ENCODE measurements at regions not wholly inside any gene's neighbourhood (a gene's known extent, or its start where the extent isn't known, plus 50 kb on each side); places are given as distances from the start of the nearest gene placed in this dataset.
A peak's percentile ranks its signal among the peaks of the same experiment; 100 is the strongest.

DNA sequence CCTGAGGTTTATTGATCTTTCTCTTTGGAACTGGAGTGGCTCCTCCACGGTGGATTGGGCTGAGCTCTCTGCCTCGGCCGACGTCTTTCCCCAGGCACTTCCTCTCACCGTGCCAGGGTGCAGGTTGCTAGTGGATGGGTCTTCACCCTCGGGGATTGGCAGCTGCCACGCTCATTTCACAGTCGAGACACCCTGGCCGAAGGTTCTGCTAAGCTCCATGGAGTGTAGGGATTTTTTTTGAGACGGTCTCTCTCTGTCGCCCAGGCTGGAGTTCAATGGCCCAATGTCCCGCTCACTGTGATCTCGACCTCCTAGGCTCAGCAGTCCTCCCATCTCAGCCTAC lies 280.8 kb downstream of the SEC14L1 start:
- no peak for DNase-seq

DNA sequence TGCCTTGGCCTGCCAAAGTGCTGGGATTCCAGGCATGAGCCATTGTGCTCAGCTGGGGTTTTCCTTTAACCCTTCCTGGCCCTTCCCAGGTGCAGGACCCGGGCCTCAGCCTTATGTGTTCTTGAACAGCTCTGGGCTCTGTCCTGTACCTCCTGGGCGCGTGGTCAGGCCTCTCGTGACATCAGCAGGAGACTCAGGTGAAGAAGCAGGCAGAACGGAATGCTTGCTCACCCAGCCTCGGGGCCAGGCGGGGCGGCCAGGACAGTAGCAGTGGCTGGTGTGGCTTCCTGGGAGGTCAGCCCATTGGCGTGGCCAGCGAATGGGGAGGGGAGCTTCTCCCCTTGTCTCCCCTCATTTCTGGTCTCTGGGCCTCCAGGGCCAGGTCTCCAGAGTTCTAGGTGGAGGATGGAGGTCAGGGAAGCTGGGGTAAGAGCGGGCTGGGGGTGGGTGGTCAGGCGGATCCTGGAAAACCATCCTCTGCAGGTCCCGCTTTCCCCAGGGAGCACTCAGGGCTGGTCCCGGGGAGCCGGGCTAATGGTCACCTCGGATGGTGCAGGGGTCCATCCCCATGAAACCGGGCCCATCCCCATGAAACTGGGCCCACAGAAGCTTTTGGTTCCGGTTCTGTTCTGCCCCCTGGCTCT lies 281.5 kb downstream of the SEC14L1 start:
- no peak for DNase-seq

DNA sequence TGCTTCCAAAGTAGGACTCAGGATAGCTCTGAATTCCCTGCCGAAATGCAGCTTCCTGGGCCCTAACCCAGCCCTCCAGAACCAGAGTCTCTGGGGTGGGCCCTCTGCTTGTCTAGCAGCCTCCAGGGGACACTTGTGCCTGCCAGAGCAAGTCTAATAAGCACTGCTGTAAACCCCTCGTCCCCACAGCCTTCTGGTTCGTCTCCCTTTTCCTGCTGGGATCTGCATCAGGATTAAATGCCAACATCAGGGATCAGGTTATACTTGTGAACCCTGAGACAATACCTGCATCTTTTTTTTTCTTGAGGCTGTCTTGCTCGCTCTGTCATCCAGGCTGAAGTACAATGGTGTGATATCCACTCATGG lies 282.0 kb downstream of the SEC14L1 start:
- DNase-seq, result no peak

DNA sequence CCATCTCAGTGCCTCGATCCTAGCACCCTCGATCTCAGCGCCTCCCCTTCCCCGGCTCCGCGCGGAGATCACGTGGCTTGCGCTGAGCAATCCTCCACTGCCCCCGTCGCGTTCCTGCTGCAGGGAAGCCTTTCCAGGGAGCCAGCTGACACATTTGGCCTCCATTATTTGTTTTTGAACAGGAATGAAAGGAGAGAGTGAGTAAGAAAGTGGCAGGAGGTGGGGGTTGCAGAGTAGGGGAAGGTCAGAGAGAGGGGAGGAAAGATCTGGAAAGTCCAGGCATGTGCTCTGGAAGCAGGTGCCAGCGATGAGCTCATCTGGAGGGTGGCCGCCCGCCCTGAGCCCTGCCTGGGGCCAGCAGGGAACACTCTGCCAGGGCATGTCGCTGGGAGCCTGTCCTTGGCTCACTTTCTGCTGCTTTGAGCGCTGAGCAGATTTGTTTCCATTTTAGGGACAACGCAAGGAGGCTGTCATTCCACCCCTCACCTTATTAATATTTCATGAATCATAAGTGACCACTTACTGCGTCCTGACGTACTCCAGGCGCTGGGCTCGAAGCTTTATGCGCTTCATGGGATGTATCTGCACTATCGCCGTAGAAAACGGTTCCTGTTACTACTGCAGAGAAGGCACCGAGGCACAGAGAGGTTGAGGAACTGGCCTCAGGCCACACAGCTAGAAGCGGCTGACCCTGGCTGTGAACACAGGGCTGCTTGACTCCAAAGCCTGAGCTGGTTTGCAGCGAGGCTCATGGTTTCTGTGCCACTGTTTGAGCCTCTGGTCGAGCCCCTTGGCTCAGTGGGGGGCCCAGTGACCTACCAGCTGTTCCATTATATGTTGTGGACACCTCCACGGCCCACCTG lies 283.1 kb downstream of the SEC14L1 start:
- no peak for DNase-seq

DNA sequence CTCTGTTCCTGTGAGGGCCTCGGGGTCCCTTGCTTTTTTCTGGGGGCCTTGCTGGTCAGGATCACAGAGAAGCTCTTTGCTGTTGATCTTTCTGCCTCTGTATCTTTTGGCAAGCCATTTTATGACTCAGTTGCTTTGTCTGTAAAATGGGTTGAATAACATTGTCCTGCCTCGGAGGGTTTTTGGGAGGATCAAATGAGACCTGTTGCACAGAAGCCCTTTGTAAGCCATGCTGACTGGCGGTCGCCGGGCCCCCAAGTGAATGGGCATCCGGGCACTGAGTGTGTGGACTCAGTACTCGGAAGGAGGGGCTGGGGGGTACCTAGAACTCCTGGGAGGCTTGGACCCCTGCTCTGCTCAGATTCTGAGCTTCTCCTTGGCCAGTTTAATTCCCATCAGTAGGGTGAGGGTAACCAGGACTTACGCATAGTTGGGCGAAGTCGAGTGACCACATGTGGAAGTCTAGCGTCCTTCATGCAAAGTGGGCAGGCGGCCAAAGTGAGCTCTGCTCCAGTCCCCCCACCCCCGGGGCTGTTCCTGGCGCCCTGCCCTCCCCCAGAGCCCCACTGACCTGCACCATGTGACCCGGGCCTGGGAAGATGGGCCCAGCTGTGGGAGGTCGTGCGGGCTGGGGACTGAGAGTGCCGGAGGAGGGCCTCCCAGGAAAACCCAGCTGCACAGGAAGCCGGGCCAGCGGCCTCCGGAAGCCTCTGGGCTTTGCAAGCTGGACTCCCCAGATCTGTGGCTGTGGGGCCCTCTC lies 284.0 kb downstream of the SEC14L1 start:
- peak; percentile 57 to 85 for DNase-seq

DNA sequence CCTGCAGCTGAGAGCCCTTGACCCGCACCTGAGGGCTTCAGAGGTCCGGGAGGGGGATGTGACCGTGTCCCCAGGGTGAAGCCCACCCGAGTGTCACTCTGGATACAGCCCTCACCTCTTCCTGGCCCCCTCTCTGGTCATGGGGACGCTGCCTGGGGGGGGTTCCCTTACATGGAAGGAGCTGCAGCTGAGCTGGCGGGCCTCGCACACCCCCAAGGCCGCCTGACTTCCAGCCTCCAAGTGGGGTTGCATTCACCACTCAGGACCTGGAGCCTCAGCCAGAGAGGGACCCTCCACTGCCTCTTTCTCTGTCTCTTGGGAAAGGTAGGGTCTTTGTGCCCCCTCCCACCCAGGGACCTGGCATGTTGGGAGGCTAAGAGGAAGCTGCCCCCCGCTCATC lies 284.6 kb downstream of the SEC14L1 start:
- no peak for DNase-seq

DNA sequence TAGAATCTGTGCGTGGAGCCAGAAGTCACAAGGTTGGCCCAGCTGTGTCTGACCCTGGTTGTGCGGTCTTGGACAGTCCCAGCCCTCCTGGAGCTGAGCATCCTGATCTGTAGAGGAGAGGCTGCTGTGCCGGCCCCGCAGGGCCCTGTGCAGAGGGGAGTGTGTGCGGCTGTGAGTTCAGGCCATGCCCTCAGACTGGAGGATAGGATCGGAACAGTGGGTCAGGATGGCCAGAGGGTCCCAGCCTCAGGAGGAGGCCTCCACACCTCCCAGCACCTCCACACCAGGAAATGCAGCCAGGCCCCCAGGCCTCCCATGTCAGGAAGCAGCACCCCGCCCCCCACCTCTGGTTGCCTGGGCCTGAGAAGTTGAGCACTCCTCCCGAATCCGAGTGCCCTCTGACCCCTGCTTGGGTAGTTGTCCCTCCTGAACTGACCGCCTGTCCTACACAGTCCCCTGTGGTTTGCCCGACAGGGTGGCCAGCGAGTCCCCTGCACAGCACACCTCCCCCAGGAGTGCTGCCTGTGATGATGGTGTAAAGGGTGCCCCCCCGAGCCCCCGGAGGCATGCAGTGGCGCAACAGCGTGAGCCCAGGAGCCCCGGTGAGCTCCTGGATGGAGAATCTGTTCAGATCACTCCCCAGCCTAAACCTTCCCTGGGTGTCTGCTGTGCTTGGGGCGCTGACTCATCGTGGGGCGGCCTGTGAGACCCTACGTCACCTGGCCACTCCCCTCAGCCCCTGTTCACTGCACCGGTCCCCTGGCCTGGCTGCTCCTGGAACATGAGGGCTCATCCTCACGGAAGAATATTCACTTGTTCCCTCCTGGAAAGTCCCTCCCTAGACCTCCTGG lies 285.2 kb downstream of the SEC14L1 start:
- no peak for DNase-seq

DNA sequence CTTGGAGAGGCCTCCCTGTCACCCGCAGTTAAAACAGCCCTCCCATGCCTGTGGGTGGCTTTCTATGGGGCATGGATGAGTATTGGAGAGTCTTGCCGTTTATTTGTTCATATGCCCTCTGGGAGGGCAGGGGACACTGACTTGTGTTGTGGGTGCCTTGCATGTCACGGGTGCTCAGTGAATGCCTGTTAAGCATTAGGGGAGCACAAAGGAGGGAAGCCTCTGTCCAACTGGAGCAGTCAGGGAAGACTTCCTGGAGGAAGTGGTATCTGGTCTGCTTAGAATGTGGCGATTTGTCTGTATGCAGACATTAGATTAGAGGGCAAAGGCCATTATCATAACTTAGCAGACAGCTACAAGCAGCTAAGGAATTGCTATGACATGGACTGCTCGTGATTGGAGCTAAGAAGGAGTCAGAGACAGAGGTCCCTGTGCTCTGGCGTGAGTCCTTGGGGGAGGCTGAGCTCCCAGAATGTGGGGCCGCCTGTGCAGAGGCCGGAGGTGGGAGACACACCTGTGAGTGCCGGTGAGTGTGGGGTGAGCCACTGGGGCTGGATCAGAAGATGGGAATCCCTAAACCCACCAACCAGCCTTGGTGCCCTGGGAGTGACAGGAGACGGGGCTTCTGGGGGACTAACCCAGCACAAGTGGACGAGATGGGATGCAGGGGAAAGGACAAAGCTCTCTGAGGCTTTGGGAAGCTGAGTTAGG lies 286.1 kb downstream of the SEC14L1 start:
- no peak for DNase-seq

DNA sequence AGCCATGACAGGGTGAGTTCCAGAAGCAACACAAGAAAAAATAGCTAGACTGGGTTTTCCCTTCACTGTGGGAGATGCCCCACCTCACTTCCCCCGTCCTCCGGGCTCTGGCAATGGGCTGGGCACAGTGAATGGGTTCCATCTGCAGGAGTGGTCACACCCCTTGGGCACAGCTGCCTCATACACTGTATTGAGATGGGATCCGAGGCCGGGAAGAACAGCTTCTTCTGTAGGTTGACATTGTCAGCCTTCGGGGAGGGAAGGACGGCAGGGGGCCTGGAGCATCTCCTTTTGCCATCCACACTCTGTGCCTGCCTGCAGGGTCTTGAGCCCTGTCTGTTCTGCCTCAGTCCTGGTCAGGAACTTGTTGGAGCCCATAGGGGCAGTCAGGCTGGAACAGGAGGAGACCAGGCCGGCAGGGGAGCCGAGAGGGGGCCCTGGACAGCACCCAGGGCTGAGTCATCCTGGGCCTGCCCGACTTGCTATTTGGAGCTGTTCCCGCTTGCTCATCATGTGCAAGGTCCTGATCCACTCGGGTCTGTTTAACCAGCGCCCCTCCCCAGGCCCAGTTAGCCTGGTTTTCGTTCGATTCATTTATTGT lies 286.7 kb downstream of the SEC14L1 start:
- peak; percentile 54 to 63 for DNase-seq

DNA sequence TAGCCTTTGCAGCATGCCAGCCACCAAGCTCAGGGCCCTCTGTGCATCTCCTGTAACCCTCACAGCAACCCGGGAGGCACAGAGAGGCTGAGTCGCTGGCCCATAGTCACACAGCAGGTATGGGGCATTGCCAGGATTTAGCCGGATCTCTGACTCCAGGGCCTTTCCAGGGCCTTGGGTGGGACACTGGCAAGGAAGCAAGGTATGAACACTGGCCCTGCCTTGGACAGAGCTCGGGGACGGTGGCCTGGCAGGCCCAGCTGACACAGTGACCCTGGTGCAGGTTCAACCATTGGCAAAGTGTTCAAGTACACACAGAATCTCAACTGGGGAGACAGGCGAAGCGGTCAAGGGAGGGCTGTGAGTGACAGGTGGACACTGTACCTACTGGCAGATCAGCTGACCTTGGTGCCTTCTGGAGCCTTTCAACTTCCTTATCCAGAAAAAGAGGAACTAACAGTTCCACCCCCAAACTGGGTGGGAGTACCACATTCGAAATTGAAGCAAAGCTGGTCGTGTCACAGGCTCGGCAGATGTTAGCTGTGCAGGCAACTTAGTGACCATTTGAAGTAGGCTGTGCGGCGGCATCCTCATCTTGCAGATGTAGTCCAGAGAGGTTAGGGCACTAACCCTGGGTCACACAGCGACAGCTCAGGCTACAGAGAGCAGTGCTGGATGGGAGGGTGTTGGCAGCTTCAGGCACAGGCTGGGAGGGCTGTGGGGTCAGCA lies 287.4 kb downstream of the SEC14L1 start:
- DNase-seq, result peak; percentile 78 to 89

DNA sequence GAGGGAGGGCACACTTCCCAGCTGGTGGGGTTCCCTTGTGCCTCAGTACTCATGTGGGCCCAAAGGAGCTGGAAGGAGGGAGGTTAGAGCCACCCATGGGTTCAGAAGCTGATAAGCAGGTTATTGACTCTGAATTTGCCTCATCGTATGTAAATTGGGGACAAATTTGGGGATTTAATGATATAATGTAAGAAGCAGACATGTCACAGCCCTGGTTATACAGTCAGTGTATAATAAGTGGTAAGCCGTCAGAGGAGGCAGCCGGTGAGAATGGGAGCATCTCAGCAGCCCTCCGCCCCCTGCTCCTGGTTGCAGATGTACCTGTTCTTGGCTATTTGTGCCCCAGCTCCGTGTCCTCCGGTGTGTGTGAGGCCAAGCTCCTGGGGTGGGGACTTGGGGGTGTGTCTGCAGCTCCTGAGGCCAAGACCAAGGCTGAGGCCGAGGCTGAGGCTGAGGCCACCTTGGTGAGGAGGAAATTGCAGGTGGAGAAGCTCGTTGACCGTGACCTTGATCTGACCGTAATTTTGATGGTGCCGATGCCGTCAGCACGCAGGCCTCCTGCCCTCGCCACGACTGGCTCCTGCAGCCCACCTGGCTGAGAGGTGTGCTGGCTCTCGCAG lies 288.1 kb downstream of the SEC14L1 start:
- no peak for DNase-seq

DNA sequence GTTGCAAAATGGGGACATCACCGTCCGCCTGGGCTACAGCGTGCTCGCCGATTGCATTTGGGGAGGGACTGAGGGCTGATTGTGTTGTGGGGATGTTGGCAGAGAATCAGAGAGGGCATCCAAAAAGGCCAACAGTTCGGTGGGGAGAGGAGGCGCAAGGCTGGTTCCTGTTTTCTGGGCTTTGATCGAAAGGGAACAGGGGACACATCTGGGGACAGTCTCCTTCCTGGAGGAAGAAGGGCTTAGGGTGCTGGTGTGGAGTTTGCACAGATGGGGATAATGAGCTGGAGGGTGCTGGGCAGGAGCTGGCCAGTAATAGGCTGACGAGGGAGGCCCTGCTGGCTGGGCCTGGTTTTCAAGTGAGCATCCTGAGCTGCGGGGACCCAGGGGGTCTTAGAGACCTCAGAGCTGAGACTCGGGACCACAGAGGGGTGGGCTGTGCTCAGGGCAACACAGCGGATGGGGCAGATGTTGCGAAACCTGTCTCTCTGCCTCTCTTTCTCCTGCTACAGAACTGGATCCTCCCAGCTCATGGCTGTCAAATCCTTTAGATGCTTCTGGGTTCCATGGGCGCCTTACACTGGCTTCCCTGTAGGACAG lies 288.7 kb downstream of the SEC14L1 start:
- DNase-seq, result no peak

DNA sequence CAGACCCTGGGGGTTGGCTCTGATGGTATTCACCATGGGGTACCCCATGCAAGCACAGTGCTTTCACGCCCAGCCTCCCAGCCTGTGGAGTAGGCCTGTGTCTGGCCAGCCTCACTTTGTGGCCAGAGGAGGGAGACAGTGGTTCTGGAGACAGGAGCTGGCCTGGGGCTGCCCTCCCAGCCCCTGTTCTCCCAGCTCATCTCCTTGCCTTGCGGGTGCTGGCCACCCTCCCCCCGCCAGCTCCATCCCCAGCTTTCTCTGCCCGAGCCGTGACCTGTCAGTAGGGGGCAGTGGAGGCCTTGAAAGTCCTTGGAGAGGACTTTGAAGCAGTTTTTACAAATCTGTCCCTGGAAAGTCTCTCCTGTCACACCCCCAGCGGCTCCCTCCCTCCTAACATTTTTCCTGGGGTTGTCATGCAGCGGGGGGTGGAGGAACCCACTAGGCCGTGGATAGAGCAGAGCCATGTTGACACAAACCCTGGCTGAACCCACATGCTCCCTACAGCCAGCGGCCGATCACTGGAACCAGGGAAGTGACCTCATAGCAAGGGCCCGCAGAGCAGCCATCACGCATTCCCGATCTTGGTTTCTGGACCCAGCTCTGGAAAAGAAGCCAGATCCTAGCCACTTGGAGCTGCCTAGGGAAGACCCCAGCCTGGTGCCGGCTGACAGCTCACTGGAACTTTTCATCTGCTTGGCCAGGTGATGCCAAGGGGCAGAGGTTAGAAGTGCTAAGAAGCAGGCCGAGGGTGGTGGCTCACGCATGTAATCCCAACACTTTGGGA lies 289.4 kb downstream of the SEC14L1 start:
- peak; percentile 52 to 86 for DNase-seq

DNA sequence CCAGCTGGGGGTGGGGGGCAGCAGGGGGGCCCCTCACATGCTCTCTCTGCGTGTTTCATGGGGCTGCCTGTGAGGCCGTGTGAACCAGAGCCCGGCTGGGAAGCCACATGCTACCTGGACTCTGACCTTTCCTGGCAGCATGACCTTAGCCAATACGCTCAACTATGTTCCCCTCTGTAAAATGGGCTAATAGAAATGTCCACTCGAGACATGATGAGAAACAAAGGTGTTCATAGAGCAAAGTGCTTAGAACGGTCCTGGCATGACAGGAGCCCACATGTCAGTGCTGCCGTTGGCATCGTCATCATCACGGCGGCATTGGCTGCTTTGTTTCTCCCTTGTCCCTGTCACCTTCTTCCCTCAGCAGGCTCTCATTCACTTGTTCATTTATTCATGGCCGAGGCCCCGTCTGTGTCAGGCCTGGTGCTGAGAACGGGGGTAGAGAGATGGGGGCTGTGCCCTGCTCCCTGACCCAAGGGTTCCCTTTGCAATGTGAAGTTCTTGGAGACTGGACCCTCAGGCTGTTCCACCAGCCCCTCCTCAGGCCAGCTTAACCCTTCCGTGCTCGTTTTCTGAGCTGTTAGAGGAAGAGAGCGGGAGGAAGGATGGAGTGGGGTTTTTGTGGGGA lies 291.4 kb downstream of the SEC14L1 start:
- no peak for DNase-seq

DNA sequence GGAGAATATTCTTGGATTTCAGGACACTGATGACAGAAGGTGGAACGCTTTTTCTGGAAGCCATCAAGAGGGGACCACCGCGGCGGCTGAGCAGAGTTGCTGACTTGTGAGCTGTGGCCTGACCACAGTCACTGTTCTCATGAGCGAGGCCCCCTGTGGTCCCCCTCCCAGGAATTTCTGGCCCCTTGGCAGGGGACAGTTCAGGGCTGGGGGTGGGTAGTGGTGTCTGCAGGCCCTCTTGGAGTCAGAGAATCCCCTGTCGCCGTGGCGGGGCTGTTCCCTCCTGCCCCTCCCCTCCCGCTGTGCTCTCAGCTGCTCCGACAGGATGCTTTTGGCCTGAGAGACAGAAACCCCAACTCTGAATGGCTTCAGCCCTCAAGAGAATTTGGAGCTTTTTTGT lies 292.0 kb downstream of the SEC14L1 start:
- DNase-seq, result no peak

DNA sequence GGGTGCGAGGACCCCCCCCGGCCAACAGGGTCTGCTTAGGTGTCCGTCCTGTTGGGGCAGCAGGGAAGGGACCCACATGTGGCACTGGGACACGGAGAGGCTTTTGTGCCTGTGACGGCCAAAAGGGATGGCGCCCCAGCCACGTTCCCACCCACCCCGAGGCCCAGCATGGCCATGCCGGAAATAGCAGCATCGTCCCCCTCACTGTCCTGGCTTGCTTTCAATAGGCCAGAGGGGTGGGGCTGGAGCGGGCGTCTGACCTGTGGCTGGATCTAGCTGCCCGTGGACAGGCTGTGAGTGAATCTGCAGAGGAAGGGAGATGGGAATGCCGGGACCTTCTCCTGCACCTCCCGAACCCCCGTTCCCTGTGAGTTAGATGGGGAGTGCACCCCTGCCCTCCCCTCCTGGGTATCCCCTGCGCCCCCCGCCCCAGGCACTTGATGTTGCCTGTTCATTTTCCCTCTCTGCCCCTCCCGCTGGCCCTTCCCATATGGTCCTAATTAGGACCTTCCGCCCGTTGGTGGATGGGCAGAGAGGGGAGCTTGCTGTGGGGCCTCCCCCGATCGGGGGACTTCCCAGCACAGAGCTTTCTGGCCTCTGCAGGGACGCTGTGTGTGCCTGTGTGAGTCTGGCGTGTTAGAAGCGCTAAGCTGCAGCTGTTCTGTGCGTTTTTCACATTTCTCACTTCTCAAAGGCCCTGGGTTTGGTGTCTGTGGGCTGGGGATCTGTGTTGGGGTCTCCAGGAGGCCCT lies 292.8 kb downstream of the SEC14L1 start:
- no peak for DNase-seq

DNA sequence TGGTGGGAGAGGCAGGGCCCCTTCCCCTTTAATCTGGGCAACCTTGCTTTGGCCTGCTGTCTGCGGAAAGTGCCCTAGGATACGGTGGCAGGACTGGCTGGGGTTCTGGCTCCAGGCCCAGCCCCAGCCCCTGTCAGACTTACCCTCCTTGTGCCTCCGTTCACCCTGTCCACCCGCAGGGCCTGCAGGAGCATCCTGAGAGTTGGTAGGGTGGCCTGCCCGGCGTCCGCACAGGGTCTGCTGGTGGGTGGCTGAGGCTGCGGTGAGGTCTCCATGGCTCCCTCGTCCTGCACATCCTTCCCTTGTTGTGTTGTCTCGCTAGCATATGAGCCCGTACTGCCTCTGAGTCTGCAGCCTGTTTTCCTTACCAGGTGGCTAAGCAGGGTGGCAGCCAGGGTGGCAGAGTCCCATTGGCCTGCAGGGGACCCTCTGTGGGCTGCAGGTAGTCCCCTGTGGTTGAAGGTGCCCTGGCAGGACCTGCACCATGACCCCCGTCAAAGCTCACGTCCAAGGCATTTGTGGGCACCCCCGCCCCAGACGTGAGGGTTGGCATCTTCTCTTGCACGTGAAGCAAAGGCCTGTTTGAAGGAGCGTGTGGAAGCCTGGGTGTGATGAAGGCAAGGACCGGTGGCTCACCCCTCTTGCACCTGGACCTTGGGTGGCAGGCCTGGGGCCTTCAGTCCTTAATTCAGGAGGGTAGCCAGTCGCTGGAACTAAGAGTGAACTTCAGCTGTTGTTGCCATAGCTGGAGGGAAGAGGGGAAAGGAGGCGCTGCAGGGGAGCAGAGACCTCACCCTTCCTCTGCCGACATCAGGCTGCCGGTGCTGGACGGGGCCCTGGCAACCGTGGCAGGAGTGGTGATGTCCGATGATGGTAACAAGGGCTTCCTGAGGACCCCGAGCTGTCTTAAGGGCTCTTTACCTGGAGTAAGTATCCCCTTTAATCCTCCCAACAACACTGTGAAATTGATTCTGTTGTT lies 293.7 kb downstream of the SEC14L1 start:
- no peak for DNase-seq
